Endodermal cell (in vitro differentiated cells): ENCODE measurements at regions not wholly inside any gene's neighbourhood (a gene's known extent, or its start where the extent isn't known, plus 50 kb on each side); places are given as distances from the start of the nearest gene placed in this dataset.

Experiments
- DNase-seq: peaks from one replicate; pipeline ENCODE4 v3.0.0-alpha.2; 2017
- H3K27ac ChIP-seq: 2 replicates; pipeline ENCODE4 v1.5.1; 2013; ENCODE audit warnings: mild to moderate bottlenecking, low read depth, low read length, moderate library complexity
- H3K27me3 ChIP-seq: 2 replicates; pipeline ENCODE4 v1.6.1; 2013; ENCODE audit warnings: mild to moderate bottlenecking, low read length, moderate library complexity; ENCODE audit not compliant: insufficient read depth, control insufficient read depth, poor library complexity, severe bottlenecking
- H3K36me3 ChIP-seq: 2 replicates; pipeline ENCODE4 v1.7.0; 2013; ENCODE audit warnings: mild to moderate bottlenecking, low read length, moderate library complexity; ENCODE audit not compliant: control insufficient read depth, insufficient read depth
- H3K4me1 ChIP-seq: one replicate; pipeline ENCODE4 v1.7.0; 2013; ENCODE audit warnings: low read length; ENCODE audit not compliant: control insufficient read depth, insufficient read depth
- H3K4me3 ChIP-seq: 2 replicates; pipeline ENCODE4 v1.5.1; 2013; ENCODE audit warnings: mild to moderate bottlenecking, low read length, moderate library complexity
- H3K9ac ChIP-seq: 2 replicates; pipeline ENCODE4 v1.6.1; 2013; ENCODE audit warnings: mild to moderate bottlenecking, low read length, moderate library complexity; ENCODE audit not compliant: poor library complexity, severe bottlenecking; ENCODE audit errors: extremely low read depth
- H3K9me3 ChIP-seq: 2 replicates; pipeline ENCODE4 v1.6.1; 2013; ENCODE audit warnings: mild to moderate bottlenecking, low read length, moderate library complexity; ENCODE audit not compliant: control insufficient read depth
- H3K27ac Mint-ChIP-seq: 2 replicates; pipeline ENCODE4 v1.8.0; 2020; ENCODE audit warnings: mixed read lengths
- H3K27me3 Mint-ChIP-seq: 2 replicates; pipeline ENCODE4 v1.8.0; 2021; ENCODE audit warnings: mild to moderate bottlenecking, mixed read lengths; ENCODE audit not compliant: insufficient read depth
- H3K36me3 Mint-ChIP-seq: 2 replicates; pipeline ENCODE4 v1.8.0; 2020; ENCODE audit warnings: low read depth, mixed read lengths
- H3K4me1 Mint-ChIP-seq: 2 replicates; pipeline ENCODE4 v1.8.0; 2020; ENCODE audit warnings: mixed read lengths
- H3K4me3 Mint-ChIP-seq: 2 replicates; pipeline ENCODE4 v1.8.0; 2020; ENCODE audit warnings: mild to moderate bottlenecking, moderate library complexity, mixed read lengths
- H3K9me3 Mint-ChIP-seq: 2 replicates; pipeline ENCODE4 v1.8.0; 2020; ENCODE audit warnings: mild to moderate bottlenecking, mixed read lengths
- CTCF ChIP-seq: fragments of 200-600 bp; sonication (generic); conservative IDR thresholded peaks from 2 replicates; pipeline ENCODE4 v1.5.0; 2021; ENCODE audit warnings: antibody characterized with exemption, mild to moderate bottlenecking
- WGBS, 2 experiments: methylation state at CpG; one replicate each; pipeline versions ENCODE4 v1.1.5 to v1.1.7; 2013; ENCODE audit warnings: missing lambda C conversion rate in 2 of 2, mixed read lengths in 1 of 2; ENCODE audit not compliant: insufficient coverage in 1 of 2, insufficient read length in 1 of 2; 5-methylcytosine and 5-hydroxymethylcytosine counted together

GRCh38 chr9:106620866-106621265 is 242.1 kb upstream of the ZNF462 start:
- 85 to 100% methylated on average over 1 to 3 of the region's 4 CpGs for WGBS, 2 experiments
- Histone ChIP-seq H3K4me1 (peaks cover 4% of the 10 kb centered on the region), H3K9ac (no peak overlapping the region), H3K4me3 (no peak overlapping the region), H3K27me3 (no peaks in the 10 kb centered on the region), H3K9me3 (no peaks in the 10 kb centered on the region), H3K27ac (peak overlapping the region; percentile 98), H3K36me3 (no peaks in the 10 kb centered on the region)
- peaks cover 3% of the 10 kb centered on the region for H3K27me3 Mint-ChIP-seq
- peaks cover 30% of the 10 kb centered on the region for H3K4me1 Mint-ChIP-seq
- H3K36me3 Mint-ChIP-seq = no peaks in the 10 kb centered on the region
- DNase-seq = peak; percentile 49
- no peak overlapping the region for H3K27ac Mint-ChIP-seq
- no peaks in the 10 kb centered on the region for H3K9me3 Mint-ChIP-seq
- H3K4me3 Mint-ChIP-seq = no peak overlapping the region
- no peak for TF ChIP-seq CTCF

GRCh38 chr9:106621313-106622163 is 241.4 kb upstream of the ZNF462 start:
- H3K27me3 ChIP-seq = no peaks in the 10 kb centered on the region
- Mint-ChIP-seq H3K27ac (peak overlapping the region; percentile 4), H3K4me1 (peaks cover 24% of the 10 kb centered on the region), H3K4me3 (no peak overlapping the region), H3K36me3 (no peaks in the 10 kb centered on the region), H3K9me3 (no peaks in the 10 kb centered on the region), H3K27me3 (peaks cover 3% of the 10 kb centered on the region)
- no peaks in the 10 kb centered on the region for H3K9me3 ChIP-seq
- 34 to 64% methylated on average over 7 to 13 of the region's 14 CpGs for WGBS, 2 experiments
- H3K4me1 ChIP-seq = no peaks in the 10 kb centered on the region
- peak; percentile 52 for DNase-seq
- H3K9ac ChIP-seq = no peak overlapping the region
- no peak overlapping the region for H3K4me3 ChIP-seq
- no peaks in the 10 kb centered on the region for H3K36me3 ChIP-seq
- H3K27ac ChIP-seq = peak overlapping the region; percentile 98
- TF ChIP-seq CTCF = no peak

GRCh38 chr9:106622164-106622487 is 240.8 kb upstream of the ZNF462 start:
- no peak overlapping the region for H3K4me3 ChIP-seq
- H3K4me3 Mint-ChIP-seq = no peak overlapping the region
- no peaks in the 10 kb centered on the region for H3K36me3 ChIP-seq
- H3K27me3 Mint-ChIP-seq = peaks cover 3% of the 10 kb centered on the region
- no peak overlapping the region for H3K9ac ChIP-seq
- H3K9me3 Mint-ChIP-seq = no peaks in the 10 kb centered on the region
- H3K27ac ChIP-seq = peak overlapping the region; percentile 98
- no peaks in the 10 kb centered on the region for H3K4me1 ChIP-seq
- H3K36me3 Mint-ChIP-seq = no peaks in the 10 kb centered on the region
- H3K27ac Mint-ChIP-seq = no peak overlapping the region
- H3K9me3 ChIP-seq = no peaks in the 10 kb centered on the region
- peaks cover 21% of the 10 kb centered on the region for H3K4me1 Mint-ChIP-seq
- no peaks in the 10 kb centered on the region for H3K27me3 ChIP-seq
- no peak for DNase-seq
- WGBS, 2 experiments = 86 to 87% methylated on average over 9 to 10 of the region's 10 CpGs
- no peak for TF ChIP-seq CTCF
